Stimulated activated CD4-positive, alpha-beta T cell treated with anti-CD3 and anti-CD28 coated beads, TNF-alpha, amount 100 ng/mL, for 48 hours (primary cell): ENCODE measurements at regions not wholly inside any gene's neighbourhood (a gene's known extent, or its start where the extent isn't known, plus 50 kb on each side); places are given as distances from the start of the nearest gene placed in this dataset.

Experiments
- DNase-seq, 3 donors: peaks; one replicate each; pipeline ENCODE4 v3.0.0-alpha.2; 2020; ENCODE audit warnings: low read depth in 3 of 3

- no peak for DNase-seq
Observed at GRCh38 chr6:126091466-126091865, 105.1 kb downstream of the TRMT11 start.

GRCh38 chr6:126093108-126093507, 106.8 kb downstream of the TRMT11 start:
- no peak for DNase-seq

DNA sequence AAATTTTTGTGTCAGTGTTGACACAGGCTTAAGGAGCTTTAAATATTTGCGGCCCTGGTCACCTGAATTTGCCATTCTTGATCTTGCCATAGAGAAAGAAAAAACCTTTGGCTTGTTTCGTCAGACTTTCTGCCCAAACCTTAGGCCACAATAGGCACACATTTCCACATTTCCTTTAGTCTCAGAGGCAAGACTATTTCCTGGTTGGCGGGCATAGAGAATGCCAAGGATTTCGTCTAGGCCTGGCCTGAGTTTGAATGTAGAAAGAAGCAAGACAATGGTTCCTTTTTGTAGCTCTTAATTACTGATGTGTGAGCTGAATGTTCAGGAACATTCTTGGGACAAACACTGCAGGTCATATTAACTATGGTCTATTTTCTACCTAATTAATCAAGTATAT, 108.1 kb downstream of the TRMT11 start:
- DNase-seq = no peak

- DNase-seq = no peak
Observed at GRCh38 chr6:126100386-126100785, 114.0 kb downstream of the TRMT11 start.

- no peak for DNase-seq
Observed at GRCh38 chr6:126102358-126102757, 116.0 kb downstream of the TRMT11 start.

GRCh38 chr6:126103993-126104392, 117.7 kb downstream of the TRMT11 start:
- no peak for DNase-seq

DNA sequence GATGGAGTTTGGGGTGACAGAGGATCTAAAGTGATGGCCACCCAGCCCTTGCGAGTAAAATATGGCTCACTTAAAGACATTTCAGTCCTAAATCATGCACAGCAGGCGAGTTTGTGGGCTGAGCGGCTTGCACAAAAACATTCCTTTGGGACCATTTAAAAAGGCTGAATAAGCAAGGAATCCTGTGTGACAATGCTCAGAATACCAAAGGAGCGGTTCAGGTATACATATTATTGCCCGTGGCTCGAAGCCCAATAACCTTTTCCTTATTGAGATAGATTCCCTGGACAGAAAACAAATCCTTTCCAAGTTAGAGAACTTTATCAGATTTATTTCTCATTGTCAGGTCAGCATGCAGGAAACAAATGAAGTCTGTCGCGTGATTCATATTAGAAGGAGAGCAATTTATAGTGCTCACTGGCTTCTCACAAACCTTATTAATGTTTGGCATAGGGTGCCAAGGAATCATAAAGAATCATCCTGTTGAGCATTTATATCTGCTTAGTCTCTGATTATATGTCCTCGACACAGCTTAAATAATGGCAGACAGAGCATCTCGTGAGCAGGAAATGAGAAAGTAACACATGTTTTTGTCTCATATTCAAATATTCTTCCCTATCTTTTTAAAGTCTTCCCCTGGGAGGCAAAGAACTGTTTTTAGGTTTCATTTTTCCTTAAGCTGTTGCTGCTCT, 121.3 kb downstream of the TRMT11 start:
- no peak for DNase-seq

- no peak for DNase-seq
Observed at GRCh38 chr6:126110512-126111270, 124.4 kb downstream of the TRMT11 start.

DNA sequence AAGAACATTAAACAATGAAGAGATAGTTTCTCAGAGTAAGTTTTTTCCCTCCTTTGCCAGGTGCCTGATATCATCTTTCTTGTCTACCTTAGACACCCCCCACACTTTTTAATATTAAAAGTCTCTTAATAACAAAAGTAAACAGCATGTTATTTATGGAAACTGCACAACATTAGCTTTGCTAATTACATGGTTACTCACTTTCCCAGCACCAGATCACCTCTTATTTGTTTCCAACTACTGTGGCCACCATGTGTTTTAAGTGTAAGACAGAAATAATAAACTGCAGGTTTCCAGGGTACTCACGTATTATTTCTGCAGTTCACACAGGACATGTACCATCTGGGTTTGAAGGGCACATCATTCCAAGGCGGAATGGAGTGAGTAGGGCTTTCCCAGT, 125.0 kb downstream of the TRMT11 start:
- no peak for DNase-seq

- DNase-seq = no peak
Observed at GRCh38 chr6:126112171-126112632, 125.9 kb downstream of the TRMT11 start.

GRCh38 chr6:126113261-126113660, 126.9 kb downstream of the TRMT11 start:
- DNase-seq = no peak

DNA sequence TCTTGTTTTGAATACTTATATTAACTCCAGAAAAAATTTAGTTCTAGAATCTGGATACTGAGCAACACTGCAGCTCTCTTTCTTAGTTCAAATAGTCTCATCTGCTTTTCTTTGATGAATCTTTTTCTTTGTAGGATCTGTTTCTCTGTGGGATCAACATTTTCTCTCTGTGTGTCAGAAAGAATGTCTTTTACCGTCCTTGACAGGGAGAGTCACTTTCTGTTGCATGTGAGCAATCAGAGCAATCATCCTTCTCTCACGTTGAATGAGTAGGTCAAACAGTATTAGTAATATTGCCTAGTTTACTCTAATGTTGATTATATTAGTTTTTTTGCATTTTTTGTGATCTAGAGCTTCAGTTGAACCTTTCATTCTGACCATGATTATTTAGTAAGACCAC, 130.9 kb downstream of the TRMT11 start:
- no peak for DNase-seq

GRCh38 chr6:126118058-126118755, 131.9 kb downstream of the TRMT11 start:
- no peak for DNase-seq

DNA sequence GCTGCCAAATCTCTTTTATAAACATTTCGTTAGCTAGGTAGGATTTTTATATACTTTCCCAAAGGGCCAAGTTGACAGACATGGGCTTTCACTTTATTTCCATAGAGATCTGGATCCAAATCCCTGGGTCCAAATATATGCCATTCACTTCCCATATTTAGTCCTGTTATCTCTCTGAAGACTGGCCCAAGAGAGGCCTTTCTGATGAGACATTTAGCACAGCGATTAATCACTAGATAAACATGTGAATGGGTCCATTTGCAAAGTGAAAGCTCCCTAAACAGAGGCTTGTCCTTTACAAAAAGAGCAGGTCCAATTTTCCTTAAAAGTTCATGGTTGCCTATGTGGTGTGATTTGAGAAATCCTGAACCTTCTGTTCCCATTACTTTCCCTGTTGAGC, 132.6 kb downstream of the TRMT11 start:
- DNase-seq = no peak

DNA sequence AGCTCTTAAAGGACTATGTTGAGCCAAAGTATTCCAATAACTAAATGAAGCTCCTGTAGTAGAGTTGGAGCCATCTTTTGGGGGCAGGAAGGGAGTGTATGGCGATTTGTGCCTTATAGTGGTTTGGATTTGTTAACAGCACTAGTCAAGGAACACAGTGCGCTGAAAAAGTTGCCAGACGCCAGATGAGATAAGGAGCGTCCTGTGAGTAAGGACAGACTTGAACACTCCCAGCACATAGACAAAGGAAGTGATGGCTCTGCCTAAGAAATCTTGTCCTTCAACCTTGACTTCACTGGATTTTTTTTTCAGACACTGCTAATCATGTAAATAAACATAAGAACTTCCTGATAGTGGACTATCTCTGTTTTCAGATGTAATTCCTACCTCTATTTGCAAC, 136.9 kb downstream of the TRMT11 start:
- no peak for DNase-seq

DNA sequence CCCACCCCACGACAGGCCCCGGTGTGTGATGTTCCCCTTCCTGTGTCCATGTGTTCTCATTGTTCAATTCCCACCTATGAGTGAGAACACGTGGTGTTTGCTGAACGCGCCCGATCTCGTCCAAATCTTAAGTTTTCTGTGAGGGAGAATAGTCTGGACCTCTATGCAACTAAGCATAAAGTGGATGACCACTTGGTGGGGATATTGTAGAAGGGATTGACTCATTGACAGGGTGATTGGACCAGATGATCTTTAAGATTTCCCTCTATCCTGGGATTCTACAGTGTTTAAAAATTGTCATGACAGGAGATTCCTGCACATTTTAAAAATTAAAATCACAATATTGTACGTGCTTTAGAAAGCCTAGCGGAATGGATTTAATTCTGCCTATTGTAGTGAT, 141.3 kb downstream of the TRMT11 start:
- DNase-seq = no peak

DNA sequence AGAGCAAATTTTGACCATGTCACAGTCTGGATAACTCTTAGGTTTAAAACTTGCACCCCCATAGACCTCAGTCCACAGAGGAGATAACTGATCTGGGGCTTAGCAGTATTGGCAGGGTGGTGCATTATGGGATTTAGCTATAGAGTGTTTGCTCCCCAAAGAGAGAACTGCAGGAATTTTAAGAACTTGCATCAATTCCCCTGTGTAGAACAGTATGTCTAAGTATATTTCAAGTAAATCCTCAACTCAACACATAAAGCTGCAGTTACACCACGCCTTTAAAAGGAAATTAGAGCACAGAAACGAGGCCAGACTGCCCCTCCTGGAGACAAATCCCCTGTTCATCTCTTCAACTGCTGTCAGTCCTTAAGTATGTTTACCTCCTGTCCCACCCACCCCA, 144.9 kb downstream of the TRMT11 start:
- DNase-seq = no peak

- DNase-seq = no peak
Observed at GRCh38 chr6:126133984-126134383, 147.6 kb downstream of the TRMT11 start.

DNA sequence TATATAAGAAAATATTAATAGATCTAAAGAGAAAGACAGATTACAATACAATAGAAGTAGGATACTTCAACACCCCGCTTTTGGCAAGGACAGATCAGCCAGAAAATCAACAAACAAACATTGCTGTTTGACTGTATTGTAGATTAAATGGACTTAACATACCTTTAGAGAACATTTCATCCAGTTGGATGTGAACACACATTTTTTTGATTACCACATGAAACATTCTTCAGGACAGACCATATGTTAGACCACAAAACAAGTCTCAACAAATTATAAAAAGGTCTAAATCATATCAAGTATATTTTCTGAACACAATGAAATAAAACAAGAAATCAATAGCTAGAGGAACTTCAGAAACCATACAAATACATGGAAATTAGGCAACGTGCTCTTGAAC, 148.2 kb downstream of the TRMT11 start:
- no peak for DNase-seq

DNA sequence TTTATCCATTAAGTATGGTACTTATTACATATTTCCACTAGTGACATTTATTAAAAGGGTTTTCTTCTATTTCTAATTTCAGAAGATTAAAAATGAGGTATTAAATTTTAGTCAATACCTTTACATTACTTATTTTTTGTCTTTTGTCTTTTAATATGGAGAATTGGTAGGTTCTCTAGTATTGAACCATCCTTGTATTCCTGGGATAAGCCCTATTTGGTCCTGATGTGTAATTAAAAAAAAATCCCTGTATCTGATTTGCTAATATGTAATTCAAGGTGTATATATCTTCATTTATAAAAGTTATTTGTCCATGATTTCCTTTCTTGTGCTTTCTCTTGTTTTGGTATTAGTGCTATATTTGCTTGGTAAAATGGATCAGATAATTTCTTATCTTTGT, 153.7 kb downstream of the TRMT11 start:
- DNase-seq = no peak

GRCh38 chr6:126143761-126144251, 157.5 kb downstream of the TRMT11 start:
- no peak for DNase-seq

GRCh38 chr6:126145351-126145750, 159.0 kb downstream of the TRMT11 start:
- DNase-seq = no peak
